Body of pancreas (tissue), 4 donors: ENCODE measurements at regions not wholly inside any gene's neighbourhood (a gene's known extent, or its start where the extent isn't known, plus 50 kb on each side); places are given as distances from the start of the nearest gene placed in this dataset.

Experiments used
- POLR2A ChIP-seq, 3 donors: fragments of 450-650 bp; IDR thresholded peaks; one replicate each; pipeline ENCODE4 v1.6.1; 2016; ENCODE audit warnings: antibody characterized with exemption in 3 of 3, mild to moderate bottlenecking in 2 of 3
- TF ChIP-seq, protein P1 (sequence below), 7 experiments: fragments of 450-650 bp in 4 of 7; fragments of 200-600 bp in 3 of 7; sonication (generic) in 3 of 7; IDR thresholded peaks; one replicate each; pipeline ENCODE4 v1.5.1; 2016 to 2019; ENCODE audit warnings: antibody characterized with exemption in 7 of 7

- TF ChIP-seq, protein P1, sequence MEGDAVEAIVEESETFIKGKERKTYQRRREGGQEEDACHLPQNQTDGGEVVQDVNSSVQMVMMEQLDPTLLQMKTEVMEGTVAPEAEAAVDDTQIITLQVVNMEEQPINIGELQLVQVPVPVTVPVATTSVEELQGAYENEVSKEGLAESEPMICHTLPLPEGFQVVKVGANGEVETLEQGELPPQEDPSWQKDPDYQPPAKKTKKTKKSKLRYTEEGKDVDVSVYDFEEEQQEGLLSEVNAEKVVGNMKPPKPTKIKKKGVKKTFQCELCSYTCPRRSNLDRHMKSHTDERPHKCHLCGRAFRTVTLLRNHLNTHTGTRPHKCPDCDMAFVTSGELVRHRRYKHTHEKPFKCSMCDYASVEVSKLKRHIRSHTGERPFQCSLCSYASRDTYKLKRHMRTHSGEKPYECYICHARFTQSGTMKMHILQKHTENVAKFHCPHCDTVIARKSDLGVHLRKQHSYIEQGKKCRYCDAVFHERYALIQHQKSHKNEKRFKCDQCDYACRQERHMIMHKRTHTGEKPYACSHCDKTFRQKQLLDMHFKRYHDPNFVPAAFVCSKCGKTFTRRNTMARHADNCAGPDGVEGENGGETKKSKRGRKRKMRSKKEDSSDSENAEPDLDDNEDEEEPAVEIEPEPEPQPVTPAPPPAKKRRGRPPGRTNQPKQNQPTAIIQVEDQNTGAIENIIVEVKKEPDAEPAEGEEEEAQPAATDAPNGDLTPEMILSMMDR (IDR thresholded peaks at IDR 0.05) = no peak
- TF ChIP-seq POLR2A (IDR thresholded peaks at IDR 0.05) = no peak
Measured at GRCh38 chr10:3882855-3883254, 97.8 kb upstream of the KLF6 start.
